CD4-positive, alpha-beta T cell (primary cell): ENCODE measurements at regions not wholly inside any gene's neighbourhood (a gene's known extent, or its start where the extent isn't known, plus 50 kb on each side); places are given as distances from the start of the nearest gene placed in this dataset.

Experiments used
- ATAC-seq: fragments of 200-7000 bp; cut with Tn5 transposase; one replicate; pipeline ENCODE4 v1.10.0; 2022; ENCODE audit warnings: mild to moderate bottlenecking; ENCODE audit not compliant: poor library complexity
- CTCF ChIA-PET: fragments of 350-600 bp; sonication (Branson Sonifier 250); formaldehyde crosslinking; loops from one replicate; lab custom pipeline; 2021; ENCODE audit warnings: antibody characterized with exemption, inconsistent platforms; lab: Charles Lee
- POLR2A ChIA-PET: fragments of 350-600 bp; sonication (Branson Sonifier 250); formaldehyde crosslinking; loops from one replicate; lab custom pipeline; 2021; ENCODE audit warnings: antibody characterized with exemption, inconsistent platforms; lab: Charles Lee
- DNase-seq, 14 experiments: peaks; one replicate each; pipeline ENCODE4 v3.0.0-alpha.2; 2013 to 2020; ENCODE audit warnings: mixed read lengths in 2 of 14
- H3K27ac ChIP-seq, 2 donors: one replicate each; pipeline versions ENCODE4 v1.5.1 to v1.7.0; 2013; ENCODE audit warnings: low read length in 2 of 2, low read depth in 1 of 2, mild to moderate bottlenecking in 1 of 2
- H3K27me3 ChIP-seq, 2 experiments: 1 replicate in 1 of 2; 2 replicates in 1 of 2; pipeline versions ENCODE4 v1.6.1 to v1.7.0; 2013; ENCODE audit warnings: low read length in 2 of 2, control low read depth in 1 of 2, mild to moderate bottlenecking in 1 of 2, moderate library complexity in 1 of 2; ENCODE audit not compliant: insufficient read depth in 2 of 2, control insufficient read depth in 1 of 2
- H3K36me3 ChIP-seq: one replicate; pipeline ENCODE4 v1.6.1; 2013; ENCODE audit warnings: low read length, control low read depth; ENCODE audit not compliant: insufficient read depth
- H3K4me1 ChIP-seq: one replicate; pipeline ENCODE4 v1.6.1; 2013; ENCODE audit warnings: low read length, control low read depth; ENCODE audit not compliant: insufficient read depth
- H3K4me3 ChIP-seq: one replicate; pipeline ENCODE4 v1.5.1; 2013; ENCODE audit warnings: mild to moderate bottlenecking, low read length, moderate library complexity
- H3K9me3 ChIP-seq, 2 experiments: 1 replicate in 1 of 2; 2 replicates in 1 of 2; pipeline versions ENCODE4 v1.6.1 to v1.7.0; 2013; ENCODE audit warnings: low read length in 2 of 2, mild to moderate bottlenecking in 2 of 2, control low read depth in 1 of 2, moderate library complexity in 1 of 2; ENCODE audit not compliant: control insufficient read depth in 1 of 2, insufficient read depth in 1 of 2
- H3K27ac Mint-ChIP-seq: one replicate; pipeline ENCODE4 v1.8.0; 2020; ENCODE audit warnings: mixed read lengths
- H3K27me3 Mint-ChIP-seq: one replicate; pipeline ENCODE4 v1.8.0; 2021; ENCODE audit warnings: mixed read lengths
- H3K36me3 Mint-ChIP-seq: one replicate; pipeline ENCODE4 v1.8.0; 2021; ENCODE audit warnings: low read depth, mixed read lengths
- H3K4me1 Mint-ChIP-seq: one replicate; pipeline ENCODE4 v1.8.0; 2021; ENCODE audit warnings: low read depth, mixed read lengths
- H3K4me3 Mint-ChIP-seq: one replicate; pipeline ENCODE4 v1.8.0; 2020; ENCODE audit warnings: mild to moderate bottlenecking, mixed read lengths
- H3K9me3 Mint-ChIP-seq: one replicate; pipeline ENCODE4 v1.8.0; 2020; ENCODE audit warnings: mixed read lengths
- CTCF ChIP-seq: fragments of 200-600 bp; IDR thresholded peaks from one replicate; pipeline ENCODE4 v1.8.0; 2022; ENCODE audit warnings: antibody characterized with exemption, mild to moderate bottlenecking
- intact Hi-C, 2 experiments: fragments of 100-400 bp; cut with DNase I in 1 of 2; cut with micrococcal nuclease in 1 of 2; formaldehyde crosslinking; loops; one replicate each; pipeline versions ENCODE4 v1.15.1 to v1.9.0; 2023 to 2025; cut with DNase I, micrococcal nuclease

- CTCF ChIA-PET: no interaction called here
- H3K27me3 ChIP-seq: no peaks in the 10 kb centered on the region
- ATAC-seq: no peak
- Mint-ChIP-seq H3K27me3 (peaks cover 6% of the 10 kb centered on the region), H3K36me3 (no peaks in the 10 kb centered on the region), H3K4me1 (no peaks in the 10 kb centered on the region), H3K27ac (no peak overlapping the region), H3K4me3 (no peak overlapping the region), H3K9me3 (no peaks in the 10 kb centered on the region)
- POLR2A ChIA-PET: no interaction called here
- H3K27ac ChIP-seq: no peak overlapping the region
- H3K4me3 ChIP-seq: no peak overlapping the region
- H3K4me1 ChIP-seq: no peaks in the 10 kb centered on the region
- DNase-seq: no peak
- intact Hi-C loops: no loop called here
- TF ChIP-seq CTCF: no peak
- H3K36me3 ChIP-seq: no peaks in the 10 kb centered on the region
- no peaks in the 10 kb centered on the region for H3K9me3 ChIP-seq
Observed at GRCh38 chr20:59411170-59411569, 110.8 kb downstream of the EDN3 start.

- H3K27ac Mint-ChIP-seq: no peak overlapping the region
- POLR2A ChIA-PET: no interaction called here
- Histone ChIP-seq H3K36me3 (no peaks in the 10 kb centered on the region), H3K4me3 (no peak overlapping the region), H3K27me3 (no peaks in the 10 kb centered on the region), H3K27ac (no peak overlapping the region), H3K4me1 (no peaks in the 10 kb centered on the region), H3K9me3 (no peaks in the 10 kb centered on the region)
- CTCF ChIA-PET: no interaction called here
- H3K9me3 Mint-ChIP-seq: no peaks in the 10 kb centered on the region
- no peaks in the 10 kb centered on the region for H3K36me3 Mint-ChIP-seq
- no peak for ATAC-seq
- intact Hi-C loops: no loop called here
- H3K27me3 Mint-ChIP-seq: peaks cover 6% of the 10 kb centered on the region
- no peaks in the 10 kb centered on the region for H3K4me1 Mint-ChIP-seq
- no peak for TF ChIP-seq CTCF
- no peak for DNase-seq
- no peak overlapping the region for H3K4me3 Mint-ChIP-seq
Observed at GRCh38 chr20:59411589-59411988, 111.2 kb downstream of the EDN3 start.

DNA sequence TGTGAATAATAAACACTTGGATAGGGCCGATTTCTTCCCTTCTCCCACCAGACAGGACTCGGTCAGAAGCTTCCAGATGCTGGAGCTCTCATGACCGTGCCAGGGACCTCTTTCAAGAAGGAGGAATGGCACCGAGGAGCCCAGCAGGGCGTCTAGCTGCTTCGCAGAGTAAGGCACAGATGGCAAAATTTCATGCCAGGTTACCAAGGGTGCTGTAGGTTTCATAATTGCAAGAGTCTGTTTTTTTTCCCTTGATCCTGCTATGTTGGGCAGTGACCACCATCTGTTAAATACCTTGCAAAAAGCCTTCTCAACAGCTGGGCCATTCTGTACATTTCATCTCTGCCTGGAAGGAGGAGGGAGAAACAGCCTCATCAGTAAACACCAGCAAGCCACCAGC lies 111.8 kb downstream of the EDN3 start:
- no peak for TF ChIP-seq CTCF
- Histone ChIP-seq H3K36me3 (no peaks in the 10 kb centered on the region), H3K9me3 (no peaks in the 10 kb centered on the region), H3K27me3 (no peaks in the 10 kb centered on the region), H3K4me1 (no peaks in the 10 kb centered on the region), H3K4me3 (no peak overlapping the region), H3K27ac (no peak overlapping the region)
- ATAC-seq: no peak
- intact Hi-C loops: no loop called here
- POLR2A ChIA-PET: no interaction called here
- no peak for DNase-seq
- Mint-ChIP-seq H3K27ac (no peak overlapping the region), H3K4me1 (no peaks in the 10 kb centered on the region), H3K4me3 (no peak overlapping the region), H3K9me3 (no peaks in the 10 kb centered on the region), H3K36me3 (no peaks in the 10 kb centered on the region), H3K27me3 (peaks cover 7% of the 10 kb centered on the region)
- CTCF ChIA-PET: interaction anchor here (1.4 kb wide), 1 partner anchor 8 kb away, joined by 4 read pairs; no protein-coding TSS in a partner anchor
